NCI-H2029 treated with DMSO at 0.1 percent for 48 hours (cell line): ENCODE measurements at regions not wholly inside any gene's neighbourhood (a gene's known extent, or its start where the extent isn't known, plus 50 kb on each side); places are given as distances from the start of the nearest gene placed in this dataset.
"Not testable (repeated sequence)": the region's sequence is repeated elsewhere in the genome, so short reads cannot be mapped to it uniquely, and the experiment has no call there.

Source experiments
- DNase-seq: peaks from one replicate; lab custom pipeline; 2025; lab: John Stamatoyannopoulos, UW

- DNase-seq = no peak
Measured at GRCh38 chr6:166724576-166724975, 97.5 kb upstream of the RPS6KA2 start.

DNA sequence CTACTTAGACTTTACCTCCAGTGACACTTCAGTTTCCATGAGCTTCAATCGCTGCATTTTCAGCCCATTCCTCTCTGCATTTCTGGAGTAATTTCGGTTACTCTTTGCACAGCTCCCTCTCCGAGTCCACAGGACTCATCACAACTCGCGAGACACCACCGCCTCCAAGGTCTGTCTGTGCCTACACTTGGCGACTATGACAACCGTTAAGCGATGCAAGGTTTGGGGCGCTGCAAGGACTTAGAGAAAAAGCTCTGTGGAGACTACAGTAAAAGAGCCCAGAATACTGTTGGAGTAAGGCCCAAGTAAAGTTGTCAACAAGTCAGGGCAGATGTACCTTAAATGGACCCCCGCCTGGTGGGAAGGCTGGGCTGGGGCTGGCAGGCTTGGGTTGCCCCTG is 95.7 kb upstream of the RPS6KA2 start:
- DNase-seq = no peak

DNA sequence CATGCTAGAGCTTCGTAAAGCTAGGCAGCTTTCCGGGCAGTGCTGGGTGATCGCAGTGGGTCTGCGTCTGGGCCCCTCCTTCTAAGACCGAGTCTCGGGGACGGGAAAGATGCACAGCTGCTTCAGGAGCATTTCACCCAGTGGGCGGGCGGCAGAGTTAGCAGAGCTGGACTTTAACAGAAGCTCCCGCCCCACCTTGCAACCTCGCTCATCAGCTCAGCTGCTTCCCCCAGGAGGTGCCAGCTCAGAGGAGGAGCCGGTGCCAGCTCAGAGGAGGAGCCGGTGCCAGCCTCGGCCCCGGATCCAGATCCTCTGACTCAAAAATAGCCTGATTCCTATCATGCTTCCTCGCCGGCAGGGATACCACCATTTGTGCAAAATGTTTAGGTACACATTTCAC is 94.5 kb upstream of the RPS6KA2 start:
- no peak for DNase-seq

GRCh38 chr6:166720856-166721255 is 93.8 kb upstream of the RPS6KA2 start:
- DNase-seq = no peak

- DNase-seq = no peak
Measured at GRCh38 chr6:166719019-166719418, 92.0 kb upstream of the RPS6KA2 start.

DNA sequence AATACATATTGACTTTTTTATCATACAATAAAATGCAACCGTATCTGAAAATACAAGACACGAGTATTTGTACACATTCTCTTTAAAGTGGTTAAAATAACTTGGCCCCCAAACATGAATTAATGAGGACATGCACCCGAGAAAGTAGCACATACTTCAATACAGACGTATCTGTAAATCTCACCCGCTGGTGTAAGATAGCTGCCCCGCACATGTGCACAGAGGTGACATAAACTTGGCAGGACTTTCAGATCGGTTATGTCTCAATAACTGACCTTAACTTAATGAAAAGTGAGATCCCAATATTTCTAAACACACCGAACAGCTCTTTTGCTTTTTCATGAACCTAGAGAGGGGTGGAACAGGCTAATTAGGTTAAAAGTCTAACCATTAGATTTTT is 91.5 kb upstream of the RPS6KA2 start:
- DNase-seq = no peak

GRCh38 chr6:166716910-166717617 is 90.0 kb upstream of the RPS6KA2 start:
- no peak for DNase-seq

GRCh38 chr6:166715992-166716391 is 88.9 kb upstream of the RPS6KA2 start:
- DNase-seq = no peak

- DNase-seq = no peak
Measured at GRCh38 chr6:166715065-166715464, 88.0 kb upstream of the RPS6KA2 start.

DNA sequence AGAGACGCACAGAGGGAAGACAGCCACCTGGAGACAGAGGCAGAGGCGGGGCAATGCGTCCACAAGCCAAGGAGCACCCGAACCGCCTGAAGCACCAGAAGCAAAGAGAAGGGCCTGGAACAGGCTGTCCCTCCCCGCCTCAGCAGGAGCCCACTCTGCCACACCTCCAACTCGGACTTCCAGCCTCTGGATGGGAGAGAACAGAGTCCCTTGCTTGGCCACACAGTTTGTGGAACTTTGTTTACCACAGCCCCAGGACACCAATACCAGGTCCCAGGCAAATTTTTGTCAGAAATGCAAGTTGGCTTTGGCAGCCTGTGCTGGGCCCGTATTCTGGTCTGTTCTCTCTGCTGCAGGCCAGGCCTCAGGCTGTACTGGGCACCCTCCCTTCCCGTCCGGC is 87.5 kb upstream of the RPS6KA2 start:
- DNase-seq = no peak

- no peak for DNase-seq
Measured at GRCh38 chr6:166714187-166714510, 87.1 kb upstream of the RPS6KA2 start.

GRCh38 chr6:166713434-166714186 is 86.6 kb upstream of the RPS6KA2 start:
- no peak for DNase-seq

DNA sequence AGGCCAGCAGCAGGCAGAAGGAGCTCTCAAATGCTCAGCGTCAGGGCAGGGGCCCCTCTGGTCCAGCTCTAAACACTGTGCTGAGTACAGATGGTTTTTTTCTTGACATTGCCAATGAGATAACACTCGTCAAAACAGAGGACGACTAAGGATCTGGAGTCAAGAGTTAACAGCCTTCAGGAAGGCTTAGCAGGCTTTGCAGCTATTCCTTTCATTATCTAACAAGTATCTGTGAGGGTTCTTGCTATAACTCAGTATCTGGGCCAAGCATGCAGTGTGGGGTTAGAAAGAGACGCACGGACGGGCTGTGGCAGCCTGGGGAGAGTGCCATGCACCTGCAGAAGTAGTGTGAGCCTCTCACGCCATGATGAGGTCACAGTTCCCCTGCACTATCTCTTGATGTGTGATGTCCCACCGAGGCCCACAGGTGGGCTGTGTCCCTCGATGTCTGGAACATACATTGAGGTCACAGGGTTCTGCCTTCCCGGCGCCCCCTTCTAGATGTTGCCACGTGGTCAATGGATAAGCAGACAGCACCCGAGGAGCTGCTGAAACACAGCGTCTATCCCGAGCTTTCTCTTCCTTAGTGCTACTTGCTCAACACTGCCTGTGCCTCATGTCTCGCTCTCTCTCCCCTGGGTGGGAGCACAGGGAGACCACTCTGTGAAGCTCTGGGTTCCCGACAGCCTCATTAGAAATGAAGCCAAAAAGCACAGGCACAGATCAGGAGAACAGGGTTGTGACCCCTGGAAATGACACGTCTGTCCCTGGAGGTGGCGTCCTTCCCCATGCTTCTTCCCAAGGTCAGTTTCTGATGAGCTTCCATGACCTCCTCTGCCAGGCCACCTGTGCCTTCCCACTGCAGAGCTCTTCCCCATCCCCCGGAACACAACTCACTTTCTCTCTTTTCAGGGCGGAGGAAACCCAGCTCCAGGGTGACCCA is 85.5 kb upstream of the RPS6KA2 start:
- no peak for DNase-seq

- DNase-seq = no peak
Measured at GRCh38 chr6:166710084-166710483, 83.0 kb upstream of the RPS6KA2 start.

GRCh38 chr6:166708460-166708859 is 81.4 kb upstream of the RPS6KA2 start:
- DNase-seq = no peak

GRCh38 chr6:166707045-166707444 is 80.0 kb upstream of the RPS6KA2 start:
- DNase-seq = no peak

DNA sequence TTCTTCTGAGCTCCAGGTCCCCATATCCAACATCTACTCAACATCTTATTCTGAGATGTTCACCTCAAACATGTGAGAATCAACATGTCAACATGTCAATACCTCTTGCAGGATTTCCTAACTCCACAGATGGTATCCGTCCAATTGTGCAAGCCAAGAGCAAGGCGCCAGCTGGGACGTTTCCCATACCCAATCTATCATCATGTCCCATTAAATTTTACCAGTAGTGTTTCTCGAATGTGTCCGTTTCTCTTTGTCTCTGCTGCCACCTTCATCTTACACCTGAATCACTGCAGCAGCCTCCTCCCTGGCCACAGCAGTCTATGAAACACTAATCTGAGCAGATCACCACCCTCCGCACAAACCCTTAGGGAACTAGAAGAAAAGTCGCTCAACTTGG is 78.0 kb upstream of the RPS6KA2 start:
- no peak for DNase-seq

DNA sequence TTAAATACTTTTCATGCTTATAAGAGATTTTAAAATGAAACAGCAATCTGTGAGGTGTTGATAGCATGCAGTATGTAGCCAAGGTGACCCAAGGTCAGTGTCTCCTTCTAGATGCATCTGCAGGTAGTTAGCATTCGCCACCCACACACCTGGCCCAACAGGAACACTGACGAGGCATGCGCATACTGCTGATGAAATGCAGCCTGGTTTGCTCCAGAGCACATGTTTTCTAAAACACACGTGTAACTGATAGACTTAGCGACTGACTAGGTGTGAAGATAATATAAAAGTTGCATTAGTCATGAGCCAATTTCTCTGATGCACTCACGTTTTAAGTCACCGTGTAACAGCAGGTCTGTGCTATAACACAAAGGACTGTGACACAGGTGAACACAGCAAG is 77.1 kb upstream of the RPS6KA2 start:
- no peak for DNase-seq

DNA sequence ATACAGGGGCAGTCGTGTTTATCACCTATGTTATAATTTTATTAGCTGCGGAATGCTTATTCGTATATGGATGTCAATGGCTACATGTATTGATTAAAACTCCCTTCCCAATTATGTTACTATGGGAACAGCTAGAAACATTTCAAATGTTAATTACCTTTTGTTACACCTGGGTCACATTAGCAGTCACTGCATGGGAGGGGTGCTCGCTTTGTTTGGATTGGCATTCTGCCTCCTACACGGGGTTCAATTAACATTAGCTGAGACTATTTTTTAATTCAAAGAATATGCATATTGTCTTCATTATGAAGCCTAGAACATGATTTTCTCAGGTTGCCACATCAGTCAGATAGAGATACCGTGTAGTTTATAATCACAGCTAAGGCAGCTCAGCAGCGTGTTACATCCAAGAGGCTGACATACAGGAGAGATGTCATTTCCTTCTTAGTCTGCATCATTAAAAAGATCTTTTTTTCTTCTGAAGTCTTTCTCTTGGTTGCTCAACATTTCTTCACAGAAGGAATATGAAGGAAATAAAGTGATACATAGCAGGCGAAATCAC is 76.2 kb upstream of the RPS6KA2 start:
- no peak for DNase-seq

DNA sequence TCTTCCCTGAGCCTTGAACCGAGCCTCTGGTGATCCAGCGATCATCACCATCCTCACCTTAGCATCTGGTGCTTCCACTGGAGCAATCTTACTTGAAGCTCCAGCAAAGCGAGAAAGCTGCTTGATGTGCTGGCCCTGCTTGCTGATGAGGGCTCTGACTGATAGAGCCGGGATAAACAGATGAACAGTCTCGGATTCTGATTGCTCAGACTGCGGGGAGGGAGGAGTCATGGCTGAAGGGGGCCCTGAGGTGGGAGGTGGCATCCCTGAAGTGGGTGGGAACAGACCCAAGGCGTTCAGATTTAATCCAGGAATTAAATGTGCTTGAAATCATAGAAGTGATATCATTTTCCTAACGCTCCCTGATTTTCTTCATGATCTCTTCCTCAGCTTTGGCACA is 74.4 kb upstream of the RPS6KA2 start:
- not testable (repeated sequence) for DNase-seq

- DNase-seq = not testable (repeated sequence)
Measured at GRCh38 chr6:166700871-166701270, 73.8 kb upstream of the RPS6KA2 start.

- no peak for DNase-seq
Measured at GRCh38 chr6:166697113-166697512, 70.1 kb upstream of the RPS6KA2 start.
